Stimulated activated naive B cell treated with anti-CD40 and anti-IgM and Interleukin-4, amounts not matched to agents 10 μg/mL and 1 μg/mL and 100 μg/mL, for 72 hours (primary cell): ENCODE measurements at regions not wholly inside any gene's neighbourhood (a gene's known extent, or its start where the extent isn't known, plus 50 kb on each side); places are given as distances from the start of the nearest gene placed in this dataset.
"Not testable (repeated sequence)": the region's sequence is repeated elsewhere in the genome, so short reads cannot be mapped to it uniquely, and the experiment has no call there.

Experiments
- ATAC-seq, 2 donors: fragments of 150-1000 bp; cut with Tn5 transposase; replicated peaks; 2 replicates each; pipeline ENCODE4 v1.10.0; 2021; ENCODE audit warnings: moderate library complexity in 1 of 2
- DNase-seq: peaks from one replicate; pipeline ENCODE4 v3.0.0; 2021
- H3K27ac Mint-ChIP-seq: one replicate; pipeline ENCODE4 v1.8.0; 2022; ENCODE audit warnings: mild to moderate bottlenecking, mixed read lengths
- H3K27me3 Mint-ChIP-seq, 2 donors: one replicate each; pipeline ENCODE4 v1.8.0; 2022; ENCODE audit warnings: mixed read lengths in 2 of 2
- H3K36me3 Mint-ChIP-seq, 2 donors: one replicate each; pipeline ENCODE4 v1.8.0; 2022; ENCODE audit warnings: mixed read lengths in 2 of 2, mild to moderate bottlenecking in 1 of 2
- H3K4me1 Mint-ChIP-seq, 2 donors: one replicate each; pipeline ENCODE4 v1.8.0; 2022; ENCODE audit warnings: mixed read lengths in 2 of 2, mild to moderate bottlenecking in 1 of 2
- H3K4me3 Mint-ChIP-seq, 2 donors: one replicate each; pipeline ENCODE4 v1.8.0; 2022; ENCODE audit warnings: mild to moderate bottlenecking in 2 of 2, mixed read lengths in 2 of 2, moderate library complexity in 1 of 2
- H3K9me3 Mint-ChIP-seq, 2 donors: one replicate each; pipeline ENCODE4 v1.8.0; 2022; ENCODE audit warnings: mixed read lengths in 2 of 2, mild to moderate bottlenecking in 1 of 2

GRCh38 chr1:83476518-83476917 lies 522.4 kb downstream of the TTLL7 start:
- not testable (repeated sequence) for H3K4me1 Mint-ChIP-seq, H3K27me3 Mint-ChIP-seq, H3K27ac Mint-ChIP-seq, H3K4me3 Mint-ChIP-seq, H3K36me3 Mint-ChIP-seq, ATAC-seq, DNase-seq, H3K9me3 Mint-ChIP-seq

- H3K36me3 Mint-ChIP-seq, H3K27me3 Mint-ChIP-seq, H3K9me3 Mint-ChIP-seq, H3K27ac Mint-ChIP-seq, ATAC-seq, DNase-seq, H3K4me3 Mint-ChIP-seq: not testable (repeated sequence)
- H3K4me1 Mint-ChIP-seq = peaks cover 0 to 10% of the 10 kb centered on the region in 2 donors
Measured at GRCh38 chr1:83474946-83475345, 524.0 kb downstream of the TTLL7 start.

GRCh38 chr1:83473986-83474385 lies 524.9 kb downstream of the TTLL7 start:
- not testable (repeated sequence) for ATAC-seq, DNase-seq, H3K4me3 Mint-ChIP-seq, H3K9me3 Mint-ChIP-seq, H3K27ac Mint-ChIP-seq, H3K36me3 Mint-ChIP-seq, H3K4me1 Mint-ChIP-seq, H3K27me3 Mint-ChIP-seq

- not testable (repeated sequence) for ATAC-seq
Measured at GRCh38 chr1:83472066-83472465, 526.9 kb downstream of the TTLL7 start.

GRCh38 chr1:83471272-83471671 lies 527.7 kb downstream of the TTLL7 start:
- not testable (repeated sequence) for H3K27ac Mint-ChIP-seq, H3K9me3 Mint-ChIP-seq, H3K4me3 Mint-ChIP-seq, H3K36me3 Mint-ChIP-seq, DNase-seq, H3K27me3 Mint-ChIP-seq, H3K4me1 Mint-ChIP-seq
- ATAC-seq = peak; percentile 60 to 74

More at GRCh38 chr1:83472066-83472465, 526.9 kb downstream of the TTLL7 start:
- not testable (repeated sequence) for H3K36me3 Mint-ChIP-seq, DNase-seq, H3K27me3 Mint-ChIP-seq, H3K4me1 Mint-ChIP-seq, H3K9me3 Mint-ChIP-seq, H3K4me3 Mint-ChIP-seq, H3K27ac Mint-ChIP-seq

GRCh38 chr1:83468336-83468735 lies 530.6 kb downstream of the TTLL7 start:
- not testable (repeated sequence) for DNase-seq, H3K27ac Mint-ChIP-seq, H3K27me3 Mint-ChIP-seq, H3K36me3 Mint-ChIP-seq, H3K9me3 Mint-ChIP-seq, H3K4me1 Mint-ChIP-seq, H3K4me3 Mint-ChIP-seq, ATAC-seq

GRCh38 chr1:83457735-83458248 lies 541.1 kb downstream of the TTLL7 start:
- not testable (repeated sequence) for H3K4me1 Mint-ChIP-seq, H3K27me3 Mint-ChIP-seq, H3K36me3 Mint-ChIP-seq, DNase-seq, H3K4me3 Mint-ChIP-seq, H3K27ac Mint-ChIP-seq, H3K9me3 Mint-ChIP-seq
- peak; percentile 86 to 96 for ATAC-seq

- not testable (repeated sequence) for H3K27me3 Mint-ChIP-seq, H3K4me1 Mint-ChIP-seq, DNase-seq, H3K27ac Mint-ChIP-seq, H3K9me3 Mint-ChIP-seq, H3K36me3 Mint-ChIP-seq, H3K4me3 Mint-ChIP-seq, ATAC-seq
Measured at GRCh38 chr1:83457281-83457680, 541.7 kb downstream of the TTLL7 start.

- not testable (repeated sequence) for ATAC-seq, H3K9me3 Mint-ChIP-seq, H3K4me1 Mint-ChIP-seq, DNase-seq, H3K36me3 Mint-ChIP-seq, H3K27ac Mint-ChIP-seq, H3K27me3 Mint-ChIP-seq
- peak overlapping the region; percentile 28 to 44 for H3K4me3 Mint-ChIP-seq
Measured at GRCh38 chr1:83455753-83456152, 543.2 kb downstream of the TTLL7 start.

- not testable (repeated sequence) for H3K36me3 Mint-ChIP-seq
Measured at GRCh38 chr1:83445873-83446272, 553.1 kb downstream of the TTLL7 start.

GRCh38 chr1:83442412-83442811 lies 556.5 kb downstream of the TTLL7 start:
- not testable (repeated sequence) for DNase-seq, H3K27me3 Mint-ChIP-seq, H3K27ac Mint-ChIP-seq, H3K4me1 Mint-ChIP-seq, H3K4me3 Mint-ChIP-seq, ATAC-seq, H3K36me3 Mint-ChIP-seq, H3K9me3 Mint-ChIP-seq

More at GRCh38 chr1:83445873-83446272, 553.1 kb downstream of the TTLL7 start:
- H3K27ac Mint-ChIP-seq, DNase-seq, H3K4me1 Mint-ChIP-seq, H3K4me3 Mint-ChIP-seq, H3K27me3 Mint-ChIP-seq, H3K9me3 Mint-ChIP-seq, ATAC-seq: not testable (repeated sequence)

- not testable (repeated sequence) for H3K4me1 Mint-ChIP-seq, H3K4me3 Mint-ChIP-seq, DNase-seq, H3K9me3 Mint-ChIP-seq, H3K36me3 Mint-ChIP-seq, ATAC-seq, H3K27me3 Mint-ChIP-seq, H3K27ac Mint-ChIP-seq
Measured at GRCh38 chr1:83440586-83440985, 558.3 kb downstream of the TTLL7 start.

- not testable (repeated sequence) for H3K9me3 Mint-ChIP-seq, DNase-seq, ATAC-seq, H3K4me3 Mint-ChIP-seq, H3K36me3 Mint-ChIP-seq, H3K27me3 Mint-ChIP-seq, H3K27ac Mint-ChIP-seq, H3K4me1 Mint-ChIP-seq
Measured at GRCh38 chr1:83440021-83440420, 558.9 kb downstream of the TTLL7 start.

- not testable (repeated sequence) for H3K27me3 Mint-ChIP-seq, H3K27ac Mint-ChIP-seq, H3K4me3 Mint-ChIP-seq, H3K9me3 Mint-ChIP-seq, H3K4me1 Mint-ChIP-seq, H3K36me3 Mint-ChIP-seq, DNase-seq, ATAC-seq
Measured at GRCh38 chr1:83438316-83438715, 560.6 kb downstream of the TTLL7 start.

- H3K27ac Mint-ChIP-seq, H3K4me3 Mint-ChIP-seq, H3K4me1 Mint-ChIP-seq, H3K9me3 Mint-ChIP-seq, H3K36me3 Mint-ChIP-seq, H3K27me3 Mint-ChIP-seq, DNase-seq, ATAC-seq: not testable (repeated sequence)
Measured at GRCh38 chr1:83435336-83435735, 563.6 kb downstream of the TTLL7 start.

- H3K27ac Mint-ChIP-seq, H3K27me3 Mint-ChIP-seq, H3K4me3 Mint-ChIP-seq, DNase-seq, H3K4me1 Mint-ChIP-seq, H3K9me3 Mint-ChIP-seq, H3K36me3 Mint-ChIP-seq, ATAC-seq: not testable (repeated sequence)
Measured at GRCh38 chr1:83427566-83427965, 571.4 kb downstream of the TTLL7 start.
